Hippocampal formation (tissue), 2 donors: ENCODE measurements at regions not wholly inside any gene's neighbourhood (a gene's known extent, or its start where the extent isn't known, plus 50 kb on each side); places are given as distances from the start of the nearest gene placed in this dataset.

Experiments used
- DNase-seq, 2 donors: peaks; one replicate each; lab custom pipeline; 2025; lab: John Stamatoyannopoulos, UW

DNA sequence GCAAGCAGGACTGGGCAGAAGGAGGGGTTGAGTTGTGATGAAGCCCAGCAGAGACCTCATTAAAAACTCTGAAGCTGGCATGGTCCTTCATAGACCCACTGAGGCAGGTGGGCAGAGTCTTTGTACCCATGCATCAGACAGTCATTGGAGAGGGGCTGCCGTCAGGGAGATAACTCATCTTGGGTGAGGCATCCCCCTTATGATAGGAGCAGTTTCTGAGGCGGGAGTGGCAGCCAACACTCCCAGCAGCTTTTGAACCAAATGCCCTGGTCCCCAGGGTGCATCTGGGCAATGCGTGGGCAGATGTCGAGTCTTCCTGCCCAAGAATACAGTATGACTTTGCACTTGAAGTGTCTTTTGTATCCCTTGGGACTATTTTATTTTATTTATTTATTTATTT lies 68.1 kb downstream of the HTR5A start:
- no peak for DNase-seq

DNA sequence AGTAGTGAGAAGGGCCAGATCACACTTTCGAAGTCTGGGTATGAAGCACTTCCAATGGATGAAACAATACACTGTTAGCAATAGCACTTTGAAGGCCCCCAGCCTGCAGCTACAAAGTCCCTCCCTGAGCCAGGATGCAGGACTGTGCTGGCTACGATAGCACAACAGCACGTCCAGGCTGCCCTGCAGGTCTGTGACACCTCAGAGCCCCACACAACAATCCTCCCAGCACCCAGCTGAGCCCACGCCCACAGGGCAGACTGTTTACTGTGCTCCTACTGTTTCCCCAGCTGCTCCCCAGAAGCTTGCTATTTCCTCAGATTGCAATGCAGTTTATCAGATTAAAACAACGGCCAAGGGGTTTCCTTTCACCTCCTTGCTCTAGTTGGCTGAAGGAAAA lies 71.4 kb downstream of the HTR5A start:
- no peak for DNase-seq

DNA sequence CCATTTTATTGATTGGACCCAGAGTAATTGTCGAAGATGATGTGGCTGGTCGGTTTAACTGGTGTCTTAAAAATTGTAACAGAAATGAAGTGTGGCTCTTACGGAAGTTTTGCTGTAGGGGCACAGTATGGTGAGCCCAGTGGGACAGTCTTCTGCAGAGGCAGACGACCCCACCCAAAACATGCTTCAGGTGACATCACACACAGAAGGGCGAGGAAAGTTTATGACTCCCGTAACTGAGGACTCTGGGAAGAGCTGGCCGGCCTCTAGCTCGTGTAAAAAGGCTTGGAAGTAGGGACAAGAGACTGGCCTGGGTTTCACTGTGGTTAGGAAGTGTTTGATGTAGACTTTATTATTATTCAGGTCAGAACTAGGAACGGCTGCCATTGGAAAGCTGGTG lies 73.3 kb downstream of the HTR5A start:
- DNase-seq: no peak

DNA sequence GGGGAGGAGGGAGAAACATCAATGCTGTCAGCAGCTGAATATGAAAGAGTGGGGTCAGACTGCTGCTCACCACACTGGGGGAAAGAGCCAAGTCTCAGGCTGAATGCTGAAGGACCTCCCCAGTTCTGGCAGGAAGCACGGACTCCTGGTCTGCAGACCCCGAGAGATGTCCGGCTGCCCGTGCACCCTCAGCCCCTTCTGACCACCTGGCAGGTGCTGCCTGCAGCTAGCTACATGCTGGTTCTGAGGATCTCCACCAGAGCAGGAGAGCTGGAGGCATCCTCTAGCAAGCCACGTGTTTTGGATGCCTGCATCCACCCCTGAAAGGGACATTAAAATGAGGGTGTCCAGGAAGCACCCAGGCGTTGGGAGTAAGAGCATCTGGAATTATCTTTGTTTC lies 74.2 kb downstream of the HTR5A start:
- DNase-seq: no peak

DNA sequence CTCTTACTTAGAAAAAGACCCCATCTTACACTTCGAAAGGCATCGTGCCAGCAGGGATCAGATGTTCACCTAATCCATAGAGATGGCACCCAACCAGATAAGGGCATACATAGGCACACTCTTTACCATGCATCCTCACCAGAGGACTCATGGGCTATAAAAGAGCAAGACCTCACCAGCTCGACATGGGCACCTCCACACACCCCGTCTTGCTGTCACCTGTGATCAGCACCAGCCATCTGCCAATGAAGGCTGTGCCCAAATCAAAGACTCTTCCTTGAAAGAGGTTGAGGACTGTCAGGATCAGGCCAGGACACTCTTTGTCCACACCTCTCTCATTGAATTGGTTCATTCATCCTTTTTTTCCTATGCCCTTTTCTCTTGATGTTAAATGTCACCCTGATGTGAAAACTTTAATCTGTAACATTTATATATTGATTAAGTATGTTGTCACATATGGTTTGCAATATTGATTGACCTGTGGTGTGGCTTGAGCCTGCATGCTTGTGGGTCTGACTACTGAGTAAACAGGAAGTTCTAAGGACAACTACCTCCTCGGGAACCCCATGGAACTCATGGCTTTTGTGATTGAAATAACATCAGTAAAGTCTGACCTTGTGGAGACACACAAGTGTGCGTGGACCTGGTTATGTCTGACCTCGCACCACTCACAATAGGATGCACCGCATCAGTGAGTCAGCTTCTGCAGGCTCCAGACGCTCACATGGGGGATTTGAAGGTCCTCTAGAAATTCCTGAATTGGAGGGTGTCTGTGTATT lies 75.5 kb downstream of the HTR5A start:
- DNase-seq: no peak

DNA sequence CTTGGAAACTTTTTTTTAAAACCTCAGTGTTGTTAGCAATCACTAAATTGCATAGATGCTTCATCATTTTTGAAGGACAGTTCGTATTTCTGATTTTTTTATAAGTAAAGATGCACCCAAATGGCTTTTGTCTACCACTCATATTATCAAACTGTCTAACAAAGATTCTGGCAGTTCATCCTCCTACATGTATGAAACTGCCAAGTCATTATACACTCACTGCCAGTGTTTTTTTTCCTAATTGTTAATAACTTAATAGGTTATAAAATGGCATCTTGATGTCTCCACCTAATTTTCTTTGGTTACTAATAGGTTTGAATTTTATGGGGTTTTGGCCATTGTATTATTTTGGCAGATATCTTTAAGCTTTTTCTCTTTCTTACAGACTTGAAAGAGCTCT lies 77.0 kb downstream of the HTR5A start:
- no peak for DNase-seq

DNA sequence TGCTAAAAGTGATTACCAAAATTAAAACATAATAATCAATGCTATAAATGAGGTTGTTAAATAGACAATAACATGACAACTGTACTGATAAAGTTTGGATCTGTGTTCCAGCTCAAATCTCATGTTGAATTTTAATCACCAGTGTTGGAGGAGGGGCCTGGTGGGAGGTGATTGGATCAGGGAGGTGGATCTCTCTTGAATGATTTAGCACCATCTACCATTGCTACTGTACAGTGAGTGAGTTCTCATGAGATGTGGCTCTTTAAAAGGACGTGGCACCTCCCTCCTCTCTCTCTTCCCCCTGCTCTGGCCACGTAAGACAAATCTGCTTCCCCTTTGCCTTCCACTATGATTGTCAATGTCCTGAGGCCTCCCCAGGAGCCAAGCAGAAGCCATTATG lies 77.5 kb downstream of the HTR5A start:
- no peak for DNase-seq

DNA sequence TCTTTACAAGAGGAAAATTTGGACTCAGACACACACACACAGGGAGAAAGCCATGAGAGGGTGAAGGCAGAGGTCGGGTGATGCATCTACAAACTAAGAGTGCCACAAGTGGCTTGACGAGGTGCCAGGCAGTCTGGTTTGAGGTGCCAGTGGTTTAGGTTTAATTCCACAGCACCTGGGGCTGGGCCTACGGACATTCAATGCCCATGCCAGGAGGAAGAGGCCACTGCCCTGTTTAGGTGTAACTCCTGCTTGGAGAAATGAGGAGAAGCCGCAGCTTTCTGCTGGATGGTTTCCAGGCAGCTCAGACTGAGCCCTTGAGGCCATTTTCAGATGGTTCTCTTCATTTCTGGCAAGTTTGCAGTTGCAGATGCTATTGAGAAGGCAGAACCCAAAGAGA lies 83.6 kb downstream of the HTR5A start:
- DNase-seq: no peak

DNA sequence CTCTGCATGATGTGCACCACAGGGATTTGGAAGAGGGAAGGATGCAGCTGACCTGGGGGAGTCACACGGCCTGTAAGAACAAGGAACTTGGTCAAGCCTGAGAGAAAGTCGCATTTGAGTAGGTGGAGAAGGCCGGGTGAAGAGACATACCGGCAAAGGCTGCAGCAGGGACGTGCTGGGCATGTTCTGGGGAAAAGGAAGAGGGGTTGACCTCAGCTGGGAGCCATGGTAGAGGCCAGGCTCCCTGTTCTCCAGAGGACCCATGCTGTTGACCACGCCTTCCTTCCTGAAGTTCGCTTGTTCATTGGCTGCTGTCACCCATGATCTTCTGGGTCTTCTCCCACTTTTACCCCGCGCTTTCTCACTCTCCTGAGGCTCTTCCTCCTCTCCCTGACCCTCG lies 84.5 kb downstream of the HTR5A start:
- DNase-seq: no peak

DNA sequence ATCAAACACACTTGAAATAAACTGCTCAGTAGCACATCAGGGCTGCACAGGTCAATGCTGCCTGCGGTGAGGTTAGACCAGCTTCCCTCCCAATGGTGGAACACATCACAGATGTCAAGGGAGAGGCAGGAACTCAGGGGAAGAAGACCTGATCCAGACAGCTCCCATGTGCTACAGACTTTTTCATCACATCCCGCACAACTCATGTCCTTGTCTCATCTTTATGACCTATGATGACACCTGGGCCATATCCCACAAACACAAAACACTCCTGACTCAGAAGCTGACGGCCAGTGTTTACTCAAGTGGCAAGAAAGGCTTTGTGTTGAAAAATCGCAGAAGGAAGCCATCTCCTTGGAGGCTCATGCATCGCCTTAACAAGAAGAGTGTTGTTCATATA lies 91.6 kb downstream of the HTR5A start:
- DNase-seq: no peak

DNA sequence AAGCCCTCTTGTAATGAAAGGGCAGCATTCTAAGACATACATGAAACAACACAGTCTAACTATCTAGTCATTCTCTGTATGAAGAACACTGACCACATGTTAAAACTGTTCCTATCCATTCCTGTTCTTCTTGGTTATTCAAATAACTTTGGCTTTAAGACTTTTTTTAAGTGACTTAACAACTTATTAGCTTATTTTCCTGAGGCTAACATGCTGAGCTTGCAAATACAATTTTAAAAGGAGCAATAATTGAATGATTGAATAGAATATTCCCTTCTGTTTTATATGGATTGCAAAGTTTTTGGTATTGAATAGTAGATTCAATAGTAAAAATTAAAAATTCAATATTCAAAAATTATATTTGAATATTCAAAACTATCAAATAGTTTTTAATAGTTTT lies 92.3 kb downstream of the HTR5A start:
- no peak for DNase-seq

DNA sequence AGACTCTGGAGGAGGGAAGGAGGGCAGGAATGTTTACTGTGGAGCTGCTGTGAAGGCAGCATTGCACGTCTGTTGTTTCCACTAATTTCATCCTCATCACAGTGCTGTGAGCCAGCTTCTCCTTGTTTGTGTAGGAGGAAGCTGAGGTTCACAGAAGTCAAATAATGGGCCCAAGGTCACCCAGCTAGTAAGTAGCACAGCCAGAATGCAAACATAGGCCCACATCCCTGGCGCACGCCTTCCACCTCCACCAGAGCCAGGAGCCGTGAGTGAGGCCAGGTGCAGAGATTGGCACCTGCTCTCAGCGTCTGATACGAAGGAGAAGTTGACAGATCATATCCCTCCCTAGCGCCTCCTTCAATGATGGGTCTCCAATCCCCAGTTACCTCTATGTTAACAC lies 93.6 kb downstream of the HTR5A start:
- no peak for DNase-seq

DNA sequence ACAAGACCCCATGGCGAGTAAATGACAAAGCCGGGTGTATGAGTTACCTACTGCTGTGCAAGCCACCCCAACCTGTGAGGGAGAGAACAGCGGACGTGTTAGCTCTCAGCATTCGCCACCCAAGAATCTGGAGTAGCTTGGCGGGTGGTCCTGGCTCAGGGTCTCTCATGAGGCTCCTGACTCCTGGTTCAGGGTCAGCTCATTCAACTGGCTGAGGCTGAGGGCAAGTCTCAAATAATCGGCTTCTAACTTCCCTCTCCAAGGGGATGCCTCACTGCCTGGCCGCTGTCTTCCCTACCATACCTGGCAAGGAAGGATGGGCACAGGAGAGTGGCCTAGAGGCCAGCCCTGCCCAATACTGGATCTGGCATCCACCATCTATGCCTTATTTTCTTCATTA lies 94.2 kb downstream of the HTR5A start:
- DNase-seq: no peak

DNA sequence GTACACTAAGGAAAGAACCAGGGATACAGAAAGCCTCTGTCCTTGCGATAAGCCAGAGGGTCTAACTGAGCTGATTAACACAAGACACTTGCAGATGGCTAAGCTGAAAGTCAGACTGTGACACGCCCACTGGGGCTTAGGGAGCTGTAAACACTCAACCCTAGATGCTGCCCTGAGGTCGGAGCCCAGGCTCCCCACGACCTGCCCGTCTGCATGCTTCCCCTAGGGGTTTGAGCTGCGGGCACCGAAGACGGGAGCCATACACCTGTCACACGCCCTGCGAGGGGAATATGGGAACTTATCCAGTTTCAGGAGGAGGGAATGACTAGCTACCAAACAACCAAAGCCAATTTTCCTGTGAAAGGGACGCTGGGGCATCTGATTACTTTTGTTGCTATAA lies 96.0 kb downstream of the HTR5A start:
- DNase-seq: no peak

DNA sequence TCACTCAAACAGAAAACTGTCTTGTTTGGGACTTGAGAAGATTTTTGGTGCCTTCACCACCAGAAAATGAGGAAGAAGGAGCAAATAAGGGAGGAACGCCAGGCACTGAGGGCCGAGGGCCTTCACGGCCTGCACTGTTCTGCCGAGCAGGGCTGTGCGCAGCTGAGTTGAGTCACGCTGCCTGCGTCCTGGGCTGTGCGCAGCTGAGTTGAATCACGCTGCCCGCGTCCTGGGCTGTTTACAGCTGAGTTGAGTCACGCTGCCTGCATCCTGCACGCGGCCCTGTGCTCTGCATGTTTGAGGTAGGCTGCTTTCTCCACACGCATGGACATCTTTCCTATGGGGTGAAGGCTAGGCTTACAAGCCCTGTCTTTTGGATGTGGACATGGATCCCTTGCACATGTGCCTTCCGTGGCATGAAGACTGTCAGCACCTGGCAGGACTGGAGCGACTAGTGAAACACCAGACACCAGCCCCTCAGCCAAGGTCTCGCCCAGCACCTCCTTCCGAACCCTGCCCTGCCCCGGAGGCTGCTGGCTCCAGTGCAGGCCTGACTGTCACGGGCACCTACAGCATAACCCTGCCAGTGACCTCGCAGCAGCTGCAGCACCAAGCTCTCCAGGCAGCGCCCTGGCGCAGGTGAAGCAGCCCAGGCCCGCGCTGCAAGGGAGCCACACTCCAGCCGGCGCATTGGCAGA lies 96.7 kb downstream of the HTR5A start:
- DNase-seq: no peak

DNA sequence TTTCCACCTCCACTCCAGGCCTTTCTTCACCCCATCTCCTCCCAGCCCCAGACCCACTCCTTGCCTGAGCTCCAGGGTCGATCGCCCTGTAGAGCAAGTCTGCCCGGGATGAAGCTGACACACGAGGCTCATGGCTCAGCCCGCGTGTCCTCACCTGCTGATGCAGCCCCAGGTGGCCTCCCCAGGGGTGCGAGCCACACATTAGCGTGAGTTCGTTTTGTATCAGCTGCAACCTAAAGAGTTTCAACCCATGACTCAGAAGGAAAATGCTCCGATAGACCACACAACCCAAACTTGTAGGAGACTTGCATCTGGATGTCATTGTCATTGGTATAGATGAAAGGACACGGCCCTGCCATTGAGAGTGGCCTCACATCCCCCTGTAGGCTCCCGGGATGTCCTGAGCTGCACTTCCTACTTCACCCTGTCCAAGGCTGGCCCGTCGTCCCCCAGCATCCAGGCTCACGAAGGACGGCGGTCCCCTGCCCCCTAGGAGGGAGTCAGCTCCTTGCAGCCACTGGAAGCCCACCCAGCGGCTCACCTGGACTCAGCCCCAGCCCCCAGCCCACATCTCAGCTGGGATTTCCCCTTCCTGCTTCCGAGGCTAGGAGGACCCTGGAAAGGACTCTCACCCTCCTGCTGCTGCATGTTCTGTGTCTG lies 97.7 kb downstream of the HTR5A start:
- no peak for DNase-seq

DNA sequence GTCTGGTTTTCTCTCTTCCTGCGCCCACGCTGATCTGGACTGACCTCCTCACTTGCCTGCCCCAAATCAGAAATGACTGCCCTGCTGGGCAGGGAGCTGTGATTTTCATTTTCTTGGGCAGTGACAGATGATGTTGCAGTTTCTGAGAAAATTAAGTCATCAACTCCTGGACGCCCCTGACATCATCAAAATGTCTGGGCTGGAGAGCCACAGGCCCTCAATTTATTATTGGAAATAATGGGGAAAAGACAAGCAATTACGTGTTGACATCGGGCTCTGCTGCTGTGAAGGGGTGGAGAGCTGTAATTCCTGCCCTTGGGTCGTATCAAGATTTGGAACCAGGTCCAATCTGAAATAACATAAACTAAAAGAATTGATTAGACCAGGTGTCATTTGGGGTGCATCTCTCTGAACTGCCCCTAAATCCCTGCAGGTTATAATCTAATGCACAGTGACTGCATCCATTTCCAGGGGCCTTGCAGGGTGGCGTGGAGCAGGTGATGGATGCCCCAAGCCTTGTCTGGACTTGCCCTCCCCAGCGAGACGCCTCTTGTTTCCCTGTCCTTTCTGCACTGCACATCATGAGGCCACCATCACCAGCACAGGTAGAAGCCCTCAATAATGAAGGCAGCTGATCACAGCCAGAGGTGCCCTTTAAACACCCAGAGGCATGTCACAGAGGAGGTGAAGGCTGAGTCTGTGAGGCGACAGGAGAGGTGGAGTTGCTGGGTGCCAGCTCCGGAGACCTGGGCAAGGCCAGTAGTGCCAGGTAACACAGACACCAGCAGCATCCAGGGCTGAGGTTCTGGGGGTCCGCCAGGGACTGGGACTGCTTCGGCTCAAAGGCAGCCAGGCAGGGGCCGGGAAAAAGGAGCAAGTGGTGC lies 98.7 kb downstream of the HTR5A start:
- DNase-seq: no peak

DNA sequence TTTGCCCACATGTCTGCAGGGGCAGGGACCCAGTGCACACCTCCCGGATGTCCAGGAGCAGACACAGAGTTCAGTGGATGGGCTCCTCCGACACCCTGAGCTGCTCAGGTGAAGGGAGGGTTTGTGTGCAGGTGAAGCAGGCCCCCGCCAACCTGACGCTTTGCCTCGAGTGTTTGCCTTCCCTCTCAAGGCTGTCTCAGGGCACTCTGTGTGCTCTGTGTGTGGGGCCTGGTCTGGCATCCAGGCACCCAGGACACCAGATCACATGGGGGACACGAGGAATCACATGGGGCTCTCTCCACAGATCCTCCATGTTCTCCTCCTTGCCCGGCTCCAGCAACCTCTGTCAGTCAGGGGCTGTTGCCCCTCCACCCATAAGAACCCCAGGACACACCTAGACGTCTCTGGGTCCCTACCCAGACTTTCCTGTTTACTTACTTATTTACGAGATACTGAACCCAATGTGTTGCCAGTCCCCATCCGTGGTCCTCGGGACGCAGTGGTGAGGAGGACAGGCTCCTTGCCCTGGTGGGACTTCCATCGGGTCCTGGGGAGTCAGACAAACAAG lies 99.5 kb downstream of the HTR5A start:
- DNase-seq: no peak

DNA sequence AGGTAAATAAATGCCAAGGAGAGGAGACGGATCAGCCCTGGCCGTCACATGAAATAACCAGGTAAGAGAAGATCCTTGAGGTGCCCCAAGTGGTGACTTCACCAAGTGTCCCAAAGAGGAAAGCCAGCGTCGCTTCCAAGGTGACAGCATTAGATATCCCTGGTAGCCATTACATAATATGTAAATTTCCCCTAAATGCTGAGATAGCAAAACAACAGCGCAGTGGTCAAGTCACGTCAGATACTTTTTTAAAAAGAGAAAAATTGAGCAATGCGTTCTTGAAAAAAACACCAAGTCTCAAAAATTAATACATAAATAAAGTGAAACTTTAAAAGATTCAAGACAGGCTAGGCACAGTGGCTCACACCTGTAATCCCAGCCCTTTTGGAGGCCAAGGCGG lies 100.2 kb downstream of the HTR5A start:
- DNase-seq: no peak

DNA sequence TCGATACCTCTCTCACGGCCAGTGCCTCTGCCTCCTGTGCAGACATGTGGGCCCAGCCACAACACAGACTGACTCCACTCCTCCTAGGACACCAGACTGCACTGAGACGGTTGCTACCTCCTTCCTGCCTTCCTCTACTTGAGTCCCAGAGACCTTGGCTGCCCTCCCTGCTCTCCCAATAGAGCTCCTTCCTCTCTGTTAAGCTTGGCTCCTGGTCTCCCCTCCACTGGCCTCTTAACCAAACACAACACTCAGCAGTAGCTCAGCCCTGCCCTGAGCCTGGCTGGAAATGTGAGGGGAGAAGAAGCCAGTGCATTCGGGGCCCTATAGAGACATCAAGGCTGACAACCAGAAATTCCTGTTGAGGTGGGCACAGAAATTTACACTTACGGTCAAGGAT lies 102.0 kb downstream of the HTR5A start:
- no peak for DNase-seq

DNA sequence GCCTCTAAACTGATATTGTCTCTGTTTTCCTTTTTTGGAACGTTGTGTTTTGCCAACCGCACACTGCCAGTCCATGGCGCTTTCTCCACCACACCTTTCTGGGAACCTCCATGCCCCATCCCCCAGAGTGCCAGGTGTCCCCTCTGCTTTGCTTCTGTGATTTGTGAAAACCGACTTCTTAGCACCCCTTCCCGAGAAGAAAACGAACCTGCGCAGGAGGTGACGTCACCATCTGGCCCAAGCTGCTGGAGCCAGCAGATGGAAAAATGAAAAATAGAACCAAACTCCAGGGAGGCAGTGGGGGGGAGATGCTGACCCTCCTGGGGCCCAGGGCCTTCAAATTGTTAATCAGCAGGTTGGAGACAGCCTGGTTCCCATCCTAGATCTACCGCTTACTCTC lies 103.8 kb downstream of the HTR5A start:
- no peak for DNase-seq

DNA sequence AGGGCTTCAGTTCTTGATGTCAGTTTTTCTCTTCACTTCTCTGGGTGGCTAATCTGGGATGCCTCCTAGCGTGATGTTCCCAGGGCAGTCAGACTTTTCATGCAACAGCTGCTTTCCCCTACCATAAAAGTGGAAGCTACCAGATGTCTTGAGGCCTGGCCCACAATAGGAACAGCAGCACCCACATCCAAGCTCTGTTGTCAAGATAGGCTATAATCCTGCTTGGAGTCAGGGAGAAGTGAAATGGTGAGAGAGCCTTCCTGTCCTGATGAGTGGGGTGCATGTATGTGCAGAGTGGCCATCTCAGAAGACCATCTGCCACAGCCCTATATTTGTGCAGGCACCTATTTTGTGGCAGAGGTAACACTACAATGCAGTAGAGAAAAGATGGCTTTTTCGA lies 108.0 kb downstream of the HTR5A start:
- DNase-seq: no peak
